ENCODE measurements at regions not wholly inside any gene's neighbourhood (a gene's known extent, or its start where the extent isn't known, plus 50 kb on each side); places are given as distances from the start of the nearest gene placed in this dataset.
"Not testable (repeated sequence)": the region's sequence is repeated elsewhere in the genome, so short reads cannot be mapped to it uniquely, and the experiment has no call there.

DNA sequence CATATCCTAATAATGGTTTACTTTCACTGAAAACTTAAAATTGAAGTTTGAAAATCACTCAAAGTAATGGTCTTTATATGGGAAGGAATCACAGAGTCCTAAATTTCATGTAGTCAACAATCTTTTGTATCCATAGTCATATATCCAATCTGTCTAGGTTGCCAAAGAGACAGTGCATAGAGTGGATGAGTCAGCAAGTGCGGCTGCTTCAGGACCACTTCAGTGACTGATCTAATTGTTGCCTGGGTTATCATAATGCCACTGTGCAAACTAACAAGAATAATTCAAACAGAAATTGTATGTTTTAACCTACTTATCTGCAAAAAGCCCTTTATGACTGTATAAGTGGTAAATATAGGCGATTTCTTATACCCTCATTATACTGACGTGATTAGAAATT, 211.3 kb upstream of the PRR16 start:
- no peak for DNase-seq

- no peak for DNase-seq
These were observed 209.7 kb upstream of the PRR16 start for GRCh38 chr5:120254385-120254784.

GRCh38 chr5:120255214-120255613, 208.9 kb upstream of the PRR16 start:
- DNase-seq: no peak

- DNase-seq: no peak
These were observed 207.7 kb upstream of the PRR16 start for GRCh38 chr5:120256376-120256775.

- no peak for DNase-seq
These were observed 206.6 kb upstream of the PRR16 start for GRCh38 chr5:120257358-120257971.

- peak in 1 of 2 donors; percentile 71 for DNase-seq
These were observed 206.0 kb upstream of the PRR16 start for GRCh38 chr5:120258123-120258522.

- no peak for DNase-seq
These were observed 203.4 kb upstream of the PRR16 start for GRCh38 chr5:120260651-120261050.

GRCh38 chr5:120270498-120270897, 193.6 kb upstream of the PRR16 start:
- DNase-seq: no peak

DNA sequence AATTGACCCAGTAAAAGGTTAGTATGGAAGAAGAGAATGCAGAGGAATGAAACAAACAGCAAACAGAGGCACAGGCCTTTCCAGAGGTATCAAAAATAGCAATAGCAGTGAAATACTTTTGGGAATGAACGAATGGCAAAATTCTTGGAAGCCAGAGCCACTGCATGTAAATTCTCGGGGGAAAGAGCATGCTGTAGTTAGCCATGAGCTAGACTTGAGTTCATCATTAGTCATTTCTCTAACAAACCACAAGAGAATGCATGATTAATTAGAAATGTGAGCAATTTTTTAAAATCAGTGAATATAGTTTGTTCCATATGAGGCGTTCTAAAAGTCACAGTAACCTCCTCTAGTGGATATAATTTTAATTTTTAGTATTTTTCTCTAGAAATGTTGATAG, 170.3 kb upstream of the PRR16 start:
- no peak for DNase-seq

GRCh38 chr5:120297616-120298015, 166.5 kb upstream of the PRR16 start:
- DNase-seq: no peak

DNA sequence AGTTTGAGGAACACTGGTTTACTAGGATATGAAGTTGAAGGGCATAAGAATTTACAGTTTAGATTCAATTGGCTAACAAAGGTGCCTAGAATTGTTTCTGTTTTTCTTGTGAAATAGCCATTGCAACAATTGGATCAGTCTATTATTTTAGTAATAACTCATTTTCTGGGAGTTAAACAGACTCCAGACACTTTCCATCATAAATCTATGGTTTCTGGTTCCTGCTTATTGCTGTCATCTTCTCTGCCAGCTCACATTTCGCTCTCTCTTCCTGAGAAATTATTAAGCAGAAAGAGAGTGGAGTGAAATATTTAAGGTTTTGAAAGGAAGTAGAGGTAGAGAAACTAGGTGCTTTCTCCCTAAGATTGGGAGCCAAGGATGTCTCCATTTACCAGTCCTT, 165.1 kb upstream of the PRR16 start:
- no peak for DNase-seq

DNA sequence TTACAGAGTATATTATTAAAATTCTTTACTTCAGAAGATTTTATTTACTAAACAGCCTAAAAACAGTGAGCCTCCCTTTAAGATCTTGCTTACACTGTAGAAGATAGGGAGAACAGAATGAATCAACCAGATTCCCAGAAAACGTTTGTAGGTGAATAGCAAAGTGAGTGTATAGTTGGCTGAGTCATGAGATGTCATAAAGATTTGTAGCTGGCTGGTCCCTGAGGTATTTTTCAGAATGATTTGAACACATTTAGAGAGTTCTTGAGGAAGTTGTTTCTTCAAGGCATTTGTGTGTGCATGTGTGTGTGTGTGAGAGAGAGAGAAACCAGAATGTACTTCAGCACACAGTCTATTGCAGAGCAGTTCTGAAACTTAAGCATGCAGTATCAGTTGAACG, 159.4 kb upstream of the PRR16 start:
- DNase-seq: no peak

DNA sequence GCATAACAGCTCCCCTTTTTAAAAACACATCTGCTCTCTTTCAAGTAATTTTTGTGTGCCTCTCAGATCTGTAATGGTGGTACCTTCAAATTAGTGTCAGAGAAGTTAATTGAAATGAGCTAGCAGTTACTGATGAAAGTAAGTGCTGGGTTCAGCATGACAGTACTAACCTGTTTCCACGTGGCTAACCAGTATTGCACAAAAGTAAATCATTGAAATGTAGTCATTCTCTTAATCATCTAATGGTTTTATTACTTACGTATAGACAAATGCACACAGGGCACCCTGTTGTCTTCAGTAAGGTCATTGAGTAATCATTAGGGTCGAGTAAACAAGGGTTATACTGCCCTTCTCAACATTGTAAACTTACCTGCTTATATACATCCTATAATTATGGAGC, 157.8 kb upstream of the PRR16 start:
- DNase-seq: no peak

- no peak for DNase-seq
These were observed 149.9 kb upstream of the PRR16 start for GRCh38 chr5:120314191-120314590.

DNA sequence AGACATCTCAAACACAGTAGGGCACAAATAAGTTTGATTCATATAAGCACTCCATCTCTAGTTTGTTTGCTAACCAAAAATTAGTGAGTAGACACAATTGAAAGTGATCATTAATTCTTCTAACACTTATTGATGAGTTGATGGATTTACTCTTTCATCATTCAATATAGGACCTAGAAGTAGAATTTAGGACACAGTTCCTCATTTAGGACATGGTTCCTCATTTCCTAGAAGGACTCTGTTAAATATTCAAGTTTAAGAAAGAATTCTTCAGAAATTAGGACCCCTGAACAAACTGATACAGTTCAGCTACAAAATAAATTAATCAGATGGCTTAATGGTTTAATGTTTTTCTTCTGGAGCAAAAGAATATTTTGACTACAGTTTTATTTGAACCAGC, 143.5 kb upstream of the PRR16 start:
- no peak for DNase-seq

DNA sequence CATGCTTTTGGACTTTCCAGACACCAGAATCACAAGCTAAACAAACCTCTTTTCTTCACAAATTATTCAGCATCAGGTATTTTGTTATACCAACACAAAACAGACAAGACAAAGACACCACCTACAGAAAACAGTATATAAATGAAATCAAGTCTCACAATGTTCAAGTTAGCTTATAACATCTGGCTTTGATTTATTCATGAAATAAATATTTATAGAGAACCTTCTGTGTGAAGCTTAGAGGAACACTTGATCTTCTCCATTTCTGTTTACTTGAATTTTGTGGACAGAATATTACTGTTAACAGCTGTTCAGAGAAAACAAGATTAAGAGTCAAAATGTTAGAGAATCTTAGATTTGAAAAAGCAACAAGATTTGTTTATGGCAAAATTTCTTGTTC, 137.4 kb upstream of the PRR16 start:
- no peak for DNase-seq

GRCh38 chr5:120327180-120327579, 136.9 kb upstream of the PRR16 start:
- DNase-seq: no peak

DNA sequence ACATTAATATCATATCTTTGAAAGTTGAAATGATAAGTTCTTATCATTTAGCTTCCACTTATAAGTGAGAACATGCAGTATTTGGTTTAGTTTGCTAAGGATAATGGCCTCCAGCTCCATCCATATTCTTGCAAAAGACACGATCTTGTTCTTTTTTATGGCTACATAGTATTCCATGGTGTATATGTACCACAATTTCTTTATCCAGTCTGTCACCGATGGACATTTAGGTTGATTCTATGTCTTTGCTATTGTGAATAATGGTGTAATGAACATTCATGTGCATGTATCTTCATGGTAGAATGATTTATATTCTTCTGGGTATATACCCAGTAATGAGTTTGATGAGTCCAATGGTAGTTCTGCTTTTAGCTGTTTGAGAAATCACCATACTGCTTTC, 135.0 kb upstream of the PRR16 start:
- DNase-seq: no peak

DNA sequence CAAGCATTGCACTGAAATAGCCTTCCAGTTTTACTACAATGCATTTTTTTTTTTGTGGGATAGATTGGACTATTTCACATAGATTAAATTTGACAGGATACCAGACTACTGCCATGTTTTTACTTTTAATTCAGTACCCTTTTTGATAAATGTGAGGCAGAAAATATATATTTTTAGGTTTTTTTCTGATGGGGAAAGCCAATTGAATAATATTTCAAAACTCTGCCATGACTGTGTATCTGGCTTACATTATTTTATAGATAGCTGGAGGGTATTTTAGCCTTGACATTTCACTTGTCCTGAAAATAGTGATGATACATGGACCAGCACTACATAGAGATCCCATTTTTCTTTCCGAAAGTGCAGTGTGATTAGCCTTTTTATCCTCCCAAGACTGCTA, 133.5 kb upstream of the PRR16 start:
- DNase-seq: no peak

GRCh38 chr5:120344181-120344580, 119.9 kb upstream of the PRR16 start:
- DNase-seq: no peak

DNA sequence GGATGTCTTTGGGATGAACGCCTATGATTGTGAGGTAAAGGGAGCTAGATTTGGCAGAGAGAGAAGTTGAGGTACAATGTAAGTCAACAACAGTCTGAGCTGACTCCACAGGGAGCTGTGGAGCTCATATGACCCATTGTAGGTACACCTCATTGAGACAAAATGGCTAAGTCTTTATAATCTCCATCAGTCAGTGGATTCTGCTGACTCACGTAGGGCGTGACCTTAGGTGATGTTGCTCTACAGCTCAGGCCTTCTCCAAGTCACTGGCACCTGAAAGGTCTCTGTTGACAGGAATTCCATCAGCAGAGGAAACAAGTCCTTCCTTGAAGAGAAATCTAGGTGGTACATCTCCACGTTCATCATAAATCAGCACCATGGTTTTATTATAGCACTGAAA, 118.2 kb upstream of the PRR16 start:
- no peak for DNase-seq

GRCh38 chr5:120351071-120351470, 113.0 kb upstream of the PRR16 start:
- not testable (repeated sequence) for DNase-seq

- no peak for DNase-seq
These were observed 110.0 kb upstream of the PRR16 start for GRCh38 chr5:120354126-120354525.

DNA sequence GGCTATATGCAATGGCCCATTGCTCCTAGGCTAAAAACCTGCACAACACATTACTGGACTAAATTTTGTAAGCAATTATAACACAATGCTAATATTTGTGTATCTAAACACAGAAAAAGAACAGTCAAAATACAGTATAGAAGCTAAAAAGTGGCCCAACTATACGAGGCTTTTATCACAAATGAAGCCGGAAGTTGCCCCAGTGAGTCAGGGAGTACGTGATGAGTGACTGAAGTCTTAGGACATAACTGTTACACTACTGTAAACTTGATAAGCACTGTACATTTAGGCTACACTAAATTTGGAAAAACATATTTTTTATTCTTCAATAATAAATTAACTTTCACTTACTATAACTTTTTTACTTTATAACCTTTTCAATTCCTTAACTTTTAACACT, 105.2 kb upstream of the PRR16 start:
- no peak for DNase-seq

- DNase-seq: no peak
These were observed 102.2 kb upstream of the PRR16 start for GRCh38 chr5:120361941-120362340.

DNA sequence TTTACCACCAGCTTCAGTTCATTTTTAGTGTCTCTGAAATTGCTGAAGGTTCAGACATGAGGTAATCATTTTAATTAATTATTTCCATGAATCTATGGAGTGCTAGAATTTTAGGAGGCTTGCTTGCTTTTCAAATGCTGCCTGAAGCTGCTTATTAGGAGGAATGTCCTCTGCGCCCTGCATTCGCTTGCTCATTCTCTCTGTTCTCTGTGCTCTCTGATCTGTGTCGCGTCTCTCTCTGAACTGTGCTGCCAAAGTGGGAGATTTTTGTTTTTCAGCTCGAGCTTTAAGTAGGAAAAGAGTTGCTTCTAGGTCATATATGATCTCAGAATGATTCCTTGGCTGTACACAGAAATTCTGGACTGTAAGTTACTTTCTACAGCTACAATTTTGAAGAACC, 101.7 kb upstream of the PRR16 start:
- DNase-seq: no peak

Measured in bone marrow (tissue), 2 donors.